ENCODE measurements at regions not wholly inside any gene's neighbourhood (a gene's known extent, or its start where the extent isn't known, plus 50 kb on each side); places are given as distances from the start of the nearest gene placed in this dataset.

DNA sequence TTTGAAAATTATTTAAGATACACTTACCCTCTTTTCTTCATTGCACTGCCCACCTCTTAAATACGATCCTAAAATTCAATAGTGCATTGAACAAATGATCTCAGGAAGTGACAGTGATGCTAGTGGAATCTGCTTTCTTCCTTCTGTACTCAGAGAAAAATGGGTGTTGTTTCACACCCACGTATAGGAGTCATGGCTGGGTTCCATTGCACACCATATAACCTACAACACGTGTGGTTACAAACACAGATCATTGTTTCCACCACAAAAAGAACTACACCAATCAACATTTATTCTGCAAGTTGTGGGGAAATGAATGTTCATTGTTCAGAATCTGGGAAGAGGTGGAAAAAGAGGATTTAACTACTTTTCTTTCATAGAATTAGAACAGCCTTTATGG, 275.9 kb downstream of the MAN2A1 start:
- TF ChIP-seq POLR2A (IDR thresholded peaks at IDR 0.05): no peak
- TF ChIP-seq, protein P1, sequence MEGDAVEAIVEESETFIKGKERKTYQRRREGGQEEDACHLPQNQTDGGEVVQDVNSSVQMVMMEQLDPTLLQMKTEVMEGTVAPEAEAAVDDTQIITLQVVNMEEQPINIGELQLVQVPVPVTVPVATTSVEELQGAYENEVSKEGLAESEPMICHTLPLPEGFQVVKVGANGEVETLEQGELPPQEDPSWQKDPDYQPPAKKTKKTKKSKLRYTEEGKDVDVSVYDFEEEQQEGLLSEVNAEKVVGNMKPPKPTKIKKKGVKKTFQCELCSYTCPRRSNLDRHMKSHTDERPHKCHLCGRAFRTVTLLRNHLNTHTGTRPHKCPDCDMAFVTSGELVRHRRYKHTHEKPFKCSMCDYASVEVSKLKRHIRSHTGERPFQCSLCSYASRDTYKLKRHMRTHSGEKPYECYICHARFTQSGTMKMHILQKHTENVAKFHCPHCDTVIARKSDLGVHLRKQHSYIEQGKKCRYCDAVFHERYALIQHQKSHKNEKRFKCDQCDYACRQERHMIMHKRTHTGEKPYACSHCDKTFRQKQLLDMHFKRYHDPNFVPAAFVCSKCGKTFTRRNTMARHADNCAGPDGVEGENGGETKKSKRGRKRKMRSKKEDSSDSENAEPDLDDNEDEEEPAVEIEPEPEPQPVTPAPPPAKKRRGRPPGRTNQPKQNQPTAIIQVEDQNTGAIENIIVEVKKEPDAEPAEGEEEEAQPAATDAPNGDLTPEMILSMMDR (IDR thresholded peaks at IDR 0.05): no peak

Data from adrenal gland (tissue), 5 donors.